Ectodermal cell (in vitro differentiated cells): ENCODE measurements at regions not wholly inside any gene's neighbourhood (a gene's known extent, or its start where the extent isn't known, plus 50 kb on each side); places are given as distances from the start of the nearest gene placed in this dataset.
"Not testable (repeated sequence)": the region's sequence is repeated elsewhere in the genome, so short reads cannot be mapped to it uniquely, and the experiment has no call there.

Experiments
- H3K27ac ChIP-seq: 2 replicates; pipeline ENCODE4 v1.7.0; 2013; ENCODE audit warnings: mild to moderate bottlenecking, low read depth, low read length; ENCODE audit not compliant: insufficient read depth, poor library complexity, severe bottlenecking
- H3K27me3 ChIP-seq: 2 replicates; pipeline ENCODE4 v1.7.0; 2013; ENCODE audit warnings: mild to moderate bottlenecking, low read length; ENCODE audit not compliant: insufficient read depth, control insufficient read depth, poor library complexity, severe bottlenecking
- H3K36me3 ChIP-seq: one replicate; pipeline ENCODE4 v1.7.0; 2013; ENCODE audit warnings: low read length; ENCODE audit not compliant: control insufficient read depth, insufficient read depth
- H3K4me1 ChIP-seq: one replicate; pipeline ENCODE4 v1.7.0; 2013; ENCODE audit warnings: low read length; ENCODE audit not compliant: control insufficient read depth, insufficient read depth
- H3K4me3 ChIP-seq: 2 replicates; pipeline ENCODE4 v1.7.0; 2013; ENCODE audit warnings: low read depth, low read length, control low read depth; ENCODE audit not compliant: insufficient read depth
- H3K9me3 ChIP-seq: 2 replicates; pipeline ENCODE4 v1.7.0; 2013; ENCODE audit warnings: mild to moderate bottlenecking, low read length, moderate library complexity; ENCODE audit not compliant: control insufficient read depth
- WGBS, 2 experiments: methylation state at CpG; one replicate each; pipeline ENCODE4 v1.1.7; 2013; ENCODE audit warnings: missing lambda C conversion rate in 2 of 2; 5-methylcytosine and 5-hydroxymethylcytosine counted together

DNA sequence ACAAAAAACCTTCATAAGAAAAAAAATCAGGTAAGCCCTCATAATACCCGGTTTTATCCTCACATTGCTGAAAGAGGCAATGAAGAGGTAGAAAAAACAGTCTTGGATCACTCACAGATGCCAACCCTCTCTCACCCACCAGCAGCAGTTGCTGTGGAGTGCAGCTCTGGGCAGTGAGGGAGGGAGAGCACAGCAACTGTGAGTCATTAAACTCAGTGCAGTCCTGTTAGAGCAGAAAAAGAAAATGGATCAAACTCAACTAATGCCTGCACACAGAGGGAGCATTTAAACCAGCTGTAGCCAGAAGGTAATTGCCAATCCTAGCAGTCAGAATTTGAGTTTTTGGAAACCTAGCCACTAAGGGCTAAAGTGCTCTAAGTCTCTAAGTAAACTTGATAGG is 1050.6 kb upstream of the ALCAM start:
- 83 to 95% methylated on average over 1 of the region's 1 CpG for WGBS, 2 experiments
- H3K27me3 ChIP-seq, result no peaks in the 10 kb centered on the region
- H3K36me3 ChIP-seq, result no peaks in the 10 kb centered on the region
- H3K27ac ChIP-seq, result no peak overlapping the region
- no peak overlapping the region for H3K4me3 ChIP-seq
- no peaks in the 10 kb centered on the region for H3K9me3 ChIP-seq
- H3K4me1 ChIP-seq, result no peaks in the 10 kb centered on the region

GRCh38 chr3:104323226-104323625 is 1043.5 kb upstream of the ALCAM start:
- 93 to 94% methylated on average over 2 of the region's 2 CpGs for WGBS, 2 experiments
- H3K4me1 ChIP-seq, result no peaks in the 10 kb centered on the region
- H3K4me3 ChIP-seq, result no peak overlapping the region
- H3K36me3 ChIP-seq, result no peaks in the 10 kb centered on the region
- no peaks in the 10 kb centered on the region for H3K27me3 ChIP-seq
- no peak overlapping the region for H3K27ac ChIP-seq
- no peaks in the 10 kb centered on the region for H3K9me3 ChIP-seq

DNA sequence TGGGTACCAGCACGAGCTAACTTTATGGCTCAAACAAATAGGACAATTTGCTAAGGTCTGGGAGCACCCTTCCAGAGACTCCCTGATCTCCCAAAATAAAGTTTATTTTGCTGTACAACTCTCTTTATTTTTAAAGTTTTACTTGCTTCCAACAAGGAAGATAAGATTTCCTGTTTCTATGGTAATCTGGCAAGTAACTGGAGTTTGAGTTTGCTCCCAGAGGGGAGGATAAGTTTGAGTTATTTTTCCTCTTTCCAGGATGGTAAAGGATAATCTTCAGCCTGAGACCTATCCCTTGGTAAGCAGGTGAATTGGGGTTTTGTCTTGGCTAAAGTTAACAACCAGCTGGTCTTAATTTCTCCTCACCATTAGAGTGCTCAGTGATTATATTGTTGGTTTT is 1019.4 kb upstream of the ALCAM start:
- Histone ChIP-seq H3K36me3 (no peaks in the 10 kb centered on the region), H3K4me3 (no peak overlapping the region), H3K4me1 (no peaks in the 10 kb centered on the region), H3K9me3 (no peaks in the 10 kb centered on the region), H3K27ac (no peak overlapping the region), H3K27me3 (no peaks in the 10 kb centered on the region)
- whole genome bisulfite sequencing, 2 experiments, result 81 to 95% methylated on average over 1 of the region's 1 CpG

DNA sequence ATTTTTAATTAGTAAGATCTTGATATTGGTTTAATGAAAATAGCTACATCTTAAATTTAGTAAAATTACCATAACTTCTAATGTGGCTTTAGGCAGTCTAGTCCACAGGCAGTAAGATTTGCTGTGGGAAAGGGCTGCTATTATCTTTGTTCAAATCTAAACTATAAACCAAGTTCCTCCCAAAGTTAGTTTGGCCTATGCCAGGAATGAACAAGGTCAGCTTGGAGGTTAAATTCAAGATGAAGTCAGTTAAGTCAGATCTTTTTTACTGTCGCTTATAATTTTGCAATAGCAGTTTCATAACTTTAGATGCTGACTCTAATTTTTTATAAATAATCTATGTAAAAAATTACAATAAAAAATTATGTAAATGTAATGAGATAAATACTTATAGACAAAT is 1016.9 kb upstream of the ALCAM start:
- no peak overlapping the region for H3K4me3 ChIP-seq
- H3K4me1 ChIP-seq, result no peaks in the 10 kb centered on the region
- H3K27me3 ChIP-seq, result no peaks in the 10 kb centered on the region
- no peak overlapping the region for H3K27ac ChIP-seq
- WGBS, 2 experiments, result no CpG with 5 or more reads among the region's 1 CpG
- H3K9me3 ChIP-seq, result no peaks in the 10 kb centered on the region
- no peaks in the 10 kb centered on the region for H3K36me3 ChIP-seq

DNA sequence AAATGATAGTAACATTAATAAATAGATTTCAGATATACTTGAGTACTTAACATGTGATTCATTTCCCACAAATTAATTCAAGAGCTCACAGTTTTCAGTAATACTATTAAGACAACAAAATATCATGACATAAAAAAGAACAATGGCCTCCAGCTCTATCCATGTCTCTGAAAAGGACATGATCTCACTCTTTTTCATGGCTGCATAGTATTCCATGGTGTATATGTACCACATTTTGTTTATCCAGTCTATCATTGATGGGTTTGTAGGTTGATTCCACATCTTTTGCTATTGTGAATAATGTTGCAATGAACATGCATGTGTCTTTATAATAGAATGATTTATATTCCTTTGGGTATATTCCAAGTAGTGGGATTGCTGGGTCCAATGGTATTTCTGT is 1012.8 kb upstream of the ALCAM start:
- Histone ChIP-seq H3K4me1 (no peaks in the 10 kb centered on the region), H3K4me3 (no peak overlapping the region), H3K27ac (no peak overlapping the region), H3K9me3 (no peaks in the 10 kb centered on the region), H3K27me3 (no peaks in the 10 kb centered on the region), H3K36me3 (no peaks in the 10 kb centered on the region)

- WGBS, 2 experiments, result 86 to 92% methylated on average over 3 to 4 of the region's 4 CpGs
- Histone ChIP-seq H3K4me3 (no peak overlapping the region), H3K9me3 (no peaks in the 10 kb centered on the region), H3K27ac (no peak overlapping the region), H3K36me3 (no peaks in the 10 kb centered on the region), H3K4me1 (no peaks in the 10 kb centered on the region), H3K27me3 (no peaks in the 10 kb centered on the region)
Observed at GRCh38 chr3:104359546-104359945, 1007.2 kb upstream of the ALCAM start.

DNA sequence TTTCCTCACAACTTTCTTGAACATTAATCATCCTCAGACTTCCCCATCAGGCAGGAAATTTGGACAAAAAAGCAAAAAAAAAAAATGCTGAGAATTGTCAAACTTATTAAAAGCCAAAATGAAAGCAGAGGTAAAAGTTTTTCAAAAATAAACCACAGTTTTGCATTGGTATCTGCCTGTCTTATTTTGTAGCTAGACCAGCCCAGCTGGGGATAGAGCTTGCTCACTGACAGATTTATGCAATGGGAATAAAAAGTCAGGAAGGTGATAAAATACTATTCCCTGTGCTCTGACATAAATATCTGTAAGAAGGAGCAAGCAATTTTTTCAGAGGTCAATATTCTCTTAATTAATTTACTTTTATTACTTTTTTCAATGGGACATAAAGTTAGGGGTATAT is 1006.7 kb upstream of the ALCAM start:
- Histone ChIP-seq H3K4me3 (no peak overlapping the region), H3K27ac (no peak overlapping the region)

GRCh38 chr3:104361748-104362147 is 1005.0 kb upstream of the ALCAM start:
- H3K36me3 ChIP-seq, H3K9me3 ChIP-seq, H3K27ac ChIP-seq, H3K4me3 ChIP-seq, H3K4me1 ChIP-seq, H3K27me3 ChIP-seq: not testable (repeated sequence)
- 86 to 95% methylated on average over 6 of the region's 8 CpGs for WGBS, 2 experiments

More for the DNA sequence above, 1006.7 kb upstream of the ALCAM start:
- H3K27me3 ChIP-seq, result no peaks in the 10 kb centered on the region
- no peaks in the 10 kb centered on the region for H3K36me3 ChIP-seq
- no peaks in the 10 kb centered on the region for H3K9me3 ChIP-seq
- H3K4me1 ChIP-seq, result no peaks in the 10 kb centered on the region

DNA sequence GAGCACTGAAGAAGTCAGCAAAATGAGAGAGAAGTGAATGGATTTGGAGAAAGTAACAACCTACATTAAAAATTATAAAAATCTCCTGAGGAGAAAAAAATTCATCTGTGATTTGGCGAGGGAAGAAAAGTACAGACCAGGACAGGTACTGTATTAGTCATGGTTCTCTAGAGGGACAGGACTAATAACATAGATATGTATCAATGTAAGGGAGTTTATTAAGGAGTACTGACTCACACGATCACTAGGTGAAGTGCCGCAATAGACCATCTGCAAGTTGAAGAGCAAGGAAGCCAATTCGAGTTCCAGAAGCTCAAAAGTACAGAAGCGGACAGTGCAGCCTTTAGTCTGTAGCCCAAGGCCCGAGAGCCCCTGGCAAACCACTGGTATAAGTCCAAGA is 1004.4 kb upstream of the ALCAM start:
- Histone ChIP-seq H3K27me3 (no peaks in the 10 kb centered on the region), H3K4me3 (no peak overlapping the region), H3K4me1 (no peaks in the 10 kb centered on the region), H3K9me3 (no peaks in the 10 kb centered on the region), H3K27ac (no peak overlapping the region), H3K36me3 (no peaks in the 10 kb centered on the region)
- WGBS, 2 experiments, result 94% methylated on average over 6 of the region's 6 CpGs

DNA sequence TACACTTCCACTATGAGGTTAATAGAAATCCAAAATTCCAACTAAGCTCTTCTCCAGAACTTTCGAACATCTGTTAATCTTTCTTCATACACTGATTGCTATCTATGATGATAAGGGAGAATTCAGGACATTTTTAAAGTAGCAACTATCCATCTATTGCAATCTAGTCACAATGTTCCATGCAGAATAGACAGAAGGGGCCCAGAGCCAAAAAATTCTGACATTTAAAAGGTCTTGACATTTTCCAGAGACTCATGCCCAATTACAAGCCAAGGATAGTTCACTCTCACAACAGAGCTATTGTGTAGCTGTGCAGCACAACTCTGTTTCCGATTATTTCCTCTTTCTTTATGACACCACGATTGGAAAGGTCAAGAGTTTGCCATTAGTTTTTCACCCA is 999.7 kb upstream of the ALCAM start:
- Histone ChIP-seq H3K27ac (no peak overlapping the region), H3K4me1 (no peaks in the 10 kb centered on the region), H3K4me3 (no peak overlapping the region), H3K9me3 (no peaks in the 10 kb centered on the region), H3K36me3 (no peaks in the 10 kb centered on the region), H3K27me3 (no peaks in the 10 kb centered on the region)
- WGBS, 2 experiments, result 91 to 96% methylated on average over 2 to 3 of the region's 3 CpGs

GRCh38 chr3:104368760-104369159 is 997.9 kb upstream of the ALCAM start:
- H3K4me3 ChIP-seq, result no peak overlapping the region
- no peaks in the 10 kb centered on the region for H3K4me1 ChIP-seq
- H3K9me3 ChIP-seq, result no peaks in the 10 kb centered on the region
- H3K27ac ChIP-seq, result no peak overlapping the region
- H3K27me3 ChIP-seq, result no peaks in the 10 kb centered on the region
- H3K36me3 ChIP-seq, result no peaks in the 10 kb centered on the region
